GM12892 (cell line): ENCODE measurements at regions not wholly inside any gene's neighbourhood (a gene's known extent, or its start where the extent isn't known, plus 50 kb on each side); places are given as distances from the start of the nearest gene placed in this dataset.

Experiments
- POLR2A ChIP-seq: IDR thresholded peaks from 2 replicates; pipeline ENCODE4 v1.6.1; 2011; ENCODE audit warnings: low read depth, low read length, control low read depth
- POLR2AphosphoS5 ChIP-seq: IDR thresholded peaks from 2 replicates; pipeline ENCODE4 v1.6.1; 2011; ENCODE audit warnings: low read depth, low read length, control low read depth
- TAF1 ChIP-seq: IDR thresholded peaks from 2 replicates; pipeline ENCODE4 v1.6.1; 2011; ENCODE audit warnings: low read depth, mild to moderate bottlenecking, control low read depth, low read length, borderline replicate concordance

GRCh38 chr9:106644661-106645060 is 218.3 kb upstream of the ZNF462 start:
- no peak for TF ChIP-seq POLR2A
- TF ChIP-seq POLR2AphosphoS5 = no peak
- TF ChIP-seq TAF1 = no peak
